HCT116 (cell line): ENCODE measurements at regions not wholly inside any gene's neighbourhood (a gene's known extent, or its start where the extent isn't known, plus 50 kb on each side); places are given as distances from the start of the nearest gene placed in this dataset.

Experiments
- ATAC-seq: fragments of 200-7000 bp; cut with Tn5 transposase; 2 replicates; pipeline ENCODE4 v1.9.1; 2020; ENCODE audit warnings: mild to moderate bottlenecking, moderate library complexity
- BruUV-seq: library from RNA; stranded (reverse); fragments of 400-500 nt; replicated peaks from 2 replicates; lab custom pipeline; 2021; lab: Mats Ljungman, UMichigan
- CTCF ChIA-PET: fragments of 300-600 bp; sonication (Branson Sonifier 250); formaldehyde crosslinking; loops from one replicate; lab custom pipeline; 2021; ENCODE audit warnings: antibody characterized with exemption; lab: Charles Lee
- POLR2A ChIA-PET: fragments of 300-600, 350-600 bp; sonication (Branson Sonifier 250); formaldehyde crosslinking; loops from one replicate; lab custom pipeline; 2021; ENCODE audit warnings: antibody characterized with exemption; lab: Charles Lee
- RAD21 ChIA-PET, 2 experiments: fragments of 300-600 bp; sonication (Branson Sonifier 250); formaldehyde crosslinking; loops; one replicate each; lab custom pipeline; 2023; ENCODE audit warnings: low total read pairs in 2 of 2; ENCODE audit not compliant: uncharacterized antibody in 2 of 2, unreplicated experiment in 2 of 2, low non-redundant PET in 1 of 2; lab: Charles Lee
- DNase-seq: peaks from one replicate; pipeline ENCODE4 v3.0.0-alpha.2; 2010; ENCODE audit warnings: low read depth, low spot score
- H2AFZ ChIP-seq: fragments of 200-600 bp; shearing (Covaris generic), sonication (generic); 2 replicates; pipeline ENCODE4 v1.6.1; 2017; ENCODE audit warnings: low read depth, mixed run types, mixed read lengths, antibody characterized with exemption, low read length; ENCODE audit not compliant: poor library complexity, severe bottlenecking
- H3K27ac ChIP-seq: 2 replicates; pipeline ENCODE4 v1.5.1; 2012; ENCODE audit warnings: low read depth, low read length
- H3K27me3 ChIP-seq: fragments of 200-600 bp; sonication (generic); 2 replicates; pipeline ENCODE4 v1.6.1; 2016; ENCODE audit warnings: mixed run types, low read length, mixed read lengths; ENCODE audit not compliant: insufficient read depth
- H3K36me3 ChIP-seq, 2 experiments: fragments of 200-500 bp in 1 of 2; fragments of 200-600 bp in 1 of 2; sonication (Bioruptor generic) in 1 of 2; sonication (generic) in 1 of 2; 2 replicates each; pipeline versions ENCODE4 v1.5.1 to v1.6.1; 2014 to 2016; ENCODE audit warnings: low read length in 2 of 2, inconsistent platforms in 1 of 2, mixed read lengths in 1 of 2, mixed run types in 1 of 2; ENCODE audit not compliant: insufficient read depth in 2 of 2, control insufficient read depth in 1 of 2
- H3K4me1 ChIP-seq, 2 experiments: fragments of 200-600 bp in 1 of 2; sonication (generic) in 1 of 2; 2 replicates each; pipeline versions ENCODE4 v1.5.1 to v1.6.1; 2012 to 2017; ENCODE audit warnings: low read length in 2 of 2, inconsistent platforms in 1 of 2, mild to moderate bottlenecking in 1 of 2, mixed read lengths in 1 of 2, mixed run types in 1 of 2, moderate library complexity in 1 of 2; ENCODE audit not compliant: insufficient read depth in 2 of 2, control insufficient read depth in 1 of 2
- H3K4me2 ChIP-seq: fragments of 200-600 bp; sonication (generic); 2 replicates; pipeline ENCODE4 v1.6.1; 2017; ENCODE audit warnings: mixed run types, low read length, mixed read lengths
- H3K4me3 ChIP-seq, 2 experiments: fragments of 200-600 bp in 1 of 2; sonication (generic) in 1 of 2; replicated peaks in 1 of 2; 2 replicates each; pipeline ENCODE4 v1.5.1; 2011 to 2016; ENCODE audit warnings: low read length in 2 of 2, control low read depth in 1 of 2, low read depth in 1 of 2, mild to moderate bottlenecking in 1 of 2, mixed read lengths in 1 of 2, mixed run types in 1 of 2
- H3K79me2 ChIP-seq: fragments of 200-600 bp; sonication (generic); 2 replicates; pipeline ENCODE4 v1.6.1; 2017; ENCODE audit warnings: mild to moderate bottlenecking, mixed run types, low read length, moderate library complexity, mixed read lengths; ENCODE audit not compliant: insufficient read depth
- H3K9ac ChIP-seq: fragments of 200-600 bp; sonication (generic); 2 replicates; pipeline ENCODE4 v1.6.1; 2016; ENCODE audit warnings: low read length, mixed read lengths
- H3K9me2 ChIP-seq: fragments of 200-600 bp; sonication (generic), shearing (Covaris generic); 2 replicates; pipeline ENCODE4 v1.6.1; 2017; ENCODE audit warnings: mixed run types, mild to moderate bottlenecking, moderate library complexity; ENCODE audit not compliant: insufficient read depth
- H3K9me3 ChIP-seq, 2 experiments: fragments of 200-500 bp in 1 of 2; fragments of 200-600 bp in 1 of 2; sonication (Bioruptor generic) in 1 of 2; sonication (generic) in 1 of 2; 2 replicates each; pipeline ENCODE4 v1.6.1; 2014 to 2017; ENCODE audit warnings: low read length in 2 of 2, mixed read lengths in 2 of 2, inconsistent platforms in 1 of 2, low read depth in 1 of 2, mild to moderate bottlenecking in 1 of 2, mixed run types in 1 of 2, moderate library complexity in 1 of 2; ENCODE audit not compliant: control insufficient read depth in 1 of 2, insufficient read depth in 1 of 2
- H4K20me1 ChIP-seq: fragments of 200-600 bp; sonication (generic), shearing (Covaris generic); 2 replicates; pipeline ENCODE4 v1.6.1; 2017; ENCODE audit warnings: mixed run types, mild to moderate bottlenecking, moderate library complexity; ENCODE audit not compliant: insufficient read depth
- ATF3 ChIP-seq: IDR thresholded peaks from 2 replicates; pipeline ENCODE4 v1.6.1; 2012
- CBX3 ChIP-seq: IDR thresholded peaks from 2 replicates; pipeline ENCODE4 v1.6.1; 2012; ENCODE audit warnings: low read depth
- EGR1 ChIP-seq: IDR thresholded peaks from 2 replicates; pipeline ENCODE4 v1.6.1; 2012; ENCODE audit warnings: low read depth
- ELF1 ChIP-seq: IDR thresholded peaks from 2 replicates; pipeline ENCODE4 v1.6.1; 2012; ENCODE audit warnings: low read depth, borderline replicate concordance
- JUND ChIP-seq: IDR thresholded peaks from 2 replicates; pipeline ENCODE4 v1.6.1; 2012
- MAX ChIP-seq: IDR thresholded peaks from 2 replicates; pipeline ENCODE4 v1.6.1; 2012
- REST ChIP-seq: IDR thresholded peaks from 2 replicates; pipeline ENCODE4 v1.6.1; 2012; ENCODE audit warnings: low read depth
- SIN3A ChIP-seq: IDR thresholded peaks from 2 replicates; pipeline ENCODE4 v1.6.1; 2012; ENCODE audit warnings: low read depth
- SRF ChIP-seq: IDR thresholded peaks from 2 replicates; pipeline ENCODE4 v1.6.1; 2012; ENCODE audit warnings: low read depth
- ZBTB33 ChIP-seq: IDR thresholded peaks from 2 replicates; pipeline ENCODE4 v1.6.1; 2011; ENCODE audit warnings: mild to moderate bottlenecking, low read length, moderate library complexity; ENCODE audit not compliant: insufficient replicate concordance; ENCODE audit errors: extremely low read depth
- ZFX ChIP-seq: fragments of 450-650 bp; IDR thresholded peaks from 2 replicates; pipeline ENCODE4 v1.6.1; 2017
- ZNF274 ChIP-seq: fragments of 200-500 bp; sonication (Bioruptor generic); IDR thresholded peaks from 2 replicates; pipeline ENCODE4 v1.6.1; 2014; ENCODE audit warnings: mild to moderate bottlenecking, low read depth, low read length, inconsistent platforms
- intact Hi-C: fragments of 100-400 bp; cut with micrococcal nuclease; formaldehyde crosslinking; loops from 2 replicates; pipeline ENCODE4 v1.10.0; 2022

- no peak overlapping the region for H3K9ac ChIP-seq
- RAD21 ChIA-PET = no interaction called here
- no TSS peak for BruUV-seq
- TF ChIP-seq ZNF274 (no peak), EGR1 (no peak), ZBTB33 (no peak)
- TF ChIP-seq, all 23 proteins: peak for 0
- Histone ChIP-seq H3K27ac (no peak overlapping the region), H3K27me3 (no peaks in the 10 kb centered on the region), H3K4me3 (no peak overlapping the region), H3K79me2 (no peaks in the 10 kb centered on the region), H2AFZ (no peak overlapping the region), H3K4me1 (no peaks in the 10 kb centered on the region), H4K20me1 (no peaks in the 10 kb centered on the region), H3K4me2 (no peak overlapping the region), H3K9me2 (no peaks in the 10 kb centered on the region), H3K9me3 (peaks cover 0 to 3% of the 10 kb centered on the region in 2 experiments; a peak in 2 of 4 replicates), H3K36me3 (no peaks in the 10 kb centered on the region)
- POLR2A ChIA-PET = no interaction called here
- DNase-seq (no peak), ATAC-seq (no peak)
- intact Hi-C loops = no loop called here
- CTCF ChIA-PET = no interaction called here
Observed at GRCh38 chr11:115665958-115666357, 161.7 kb upstream of the CADM1 start.

GRCh38 chr11:115665175-115665821 is 161.1 kb upstream of the CADM1 start:
- ATAC-seq = no peak
- TF ChIP-seq ATF3 = no peak
- no peak for TF ChIP-seq CBX3
- no peak for TF ChIP-seq SIN3A
- no peak for TF ChIP-seq REST
- TF ChIP-seq JUND = no peak
- no peak for TF ChIP-seq MAX
- no peak for TF ChIP-seq ZBTB33
- no peak for TF ChIP-seq ZNF274
- TF ChIP-seq ZFX = no peak
- no peak for TF ChIP-seq SRF
- TF ChIP-seq ELF1 = no peak

More at GRCh38 chr11:115665175-115665821, 161.1 kb upstream of the CADM1 start:
- Histone ChIP-seq H3K9me2 (no peaks in the 10 kb centered on the region), H4K20me1 (no peaks in the 10 kb centered on the region), H3K27me3 (no peaks in the 10 kb centered on the region), H3K4me3 (no peak overlapping the region), H3K4me2 (no peak overlapping the region), H2AFZ (no peak overlapping the region), H3K9ac (no peak overlapping the region), H3K36me3 (no peaks in the 10 kb centered on the region), H3K4me1 (no peaks in the 10 kb centered on the region), H3K27ac (no peak overlapping the region), H3K9me3 (peaks cover 0 to 1% of the 10 kb centered on the region in 2 experiments; a peak in 2 of 4 replicates), H3K79me2 (no peaks in the 10 kb centered on the region)
- BruUV-seq = no TSS peak
- intact Hi-C loops = no loop called here
- no peak for DNase-seq
- ChIA-PET RAD21 (no interaction called here), CTCF (no interaction called here), POLR2A (no interaction called here)
